ENCODE measurements at regions not wholly inside any gene's neighbourhood (a gene's known extent, or its start where the extent isn't known, plus 50 kb on each side); places are given as distances from the start of the nearest gene placed in this dataset.

DNA sequence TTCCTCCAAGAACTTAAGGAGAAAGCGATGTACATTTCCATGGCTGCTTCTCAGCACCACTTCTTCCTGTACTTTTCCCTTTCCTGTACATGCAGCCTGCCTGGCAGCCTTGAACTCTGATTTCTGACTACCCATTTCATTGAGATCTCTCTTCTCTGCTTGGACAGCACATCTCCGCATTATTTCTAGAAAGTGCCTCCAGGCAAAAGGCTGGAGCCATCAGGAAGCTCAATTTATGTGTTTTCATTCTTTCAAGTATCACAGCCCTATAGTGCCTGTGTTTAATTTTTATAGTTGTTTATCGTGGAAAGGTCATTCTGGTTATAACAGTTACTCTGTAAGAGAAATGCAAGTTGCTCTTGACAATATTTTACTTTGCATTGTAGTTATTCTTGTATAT, 688.0 kb upstream of the ANKRD30A start:
- no peaks in the 10 kb centered on the region for H3K27me3 ChIP-seq (ENCODE audit: control insufficient read depth in 2 of 2, insufficient read depth in 2 of 2, low read length in 2 of 2)
- DNase-seq (ENCODE audit: low read depth, low spot score) (peak; percentile 26), FAIRE-seq (no peak)
- H2AFZ ChIP-seq (ENCODE audit: low read depth, low read length) = no peak overlapping the region
- peaks cover 11% of the 10 kb centered on the region for H3K4me1 ChIP-seq (ENCODE audit: control insufficient read depth, extremely low read depth, insufficient read depth, low read length)
- no peaks in the 10 kb centered on the region for H3K36me3 ChIP-seq (ENCODE audit: control insufficient read depth in 2 of 2, extremely low read depth in 1 of 2, insufficient read depth in 2 of 2, low read length in 2 of 2)
- H3K4me2 ChIP-seq (ENCODE audit: insufficient read depth, low read length) = no peak overlapping the region
- no peak for TF ChIP-seq EZH2 (IDR thresholded peaks at IDR 0.05; ENCODE audit: borderline replicate concordance, low read depth, low read length, severe bottlenecking)
- TF ChIP-seq FOS (IDR thresholded peaks at IDR 0.05; ENCODE audit: borderline replicate concordance, insufficient read depth, low read length) = no peak
- TF ChIP-seq MYC (IDR thresholded peaks at IDR 0.05; ENCODE audit: low read depth, low read length) = no peak
- TF ChIP-seq, protein P1, sequence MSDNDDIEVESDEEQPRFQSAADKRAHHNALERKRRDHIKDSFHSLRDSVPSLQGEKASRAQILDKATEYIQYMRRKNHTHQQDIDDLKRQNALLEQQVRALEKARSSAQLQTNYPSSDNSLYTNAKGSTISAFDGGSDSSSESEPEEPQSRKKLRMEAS (IDR thresholded peaks at IDR 0.05; ENCODE audit: insufficient read depth, insufficient read length) = no peak
- TF ChIP-seq, protein P2, sequence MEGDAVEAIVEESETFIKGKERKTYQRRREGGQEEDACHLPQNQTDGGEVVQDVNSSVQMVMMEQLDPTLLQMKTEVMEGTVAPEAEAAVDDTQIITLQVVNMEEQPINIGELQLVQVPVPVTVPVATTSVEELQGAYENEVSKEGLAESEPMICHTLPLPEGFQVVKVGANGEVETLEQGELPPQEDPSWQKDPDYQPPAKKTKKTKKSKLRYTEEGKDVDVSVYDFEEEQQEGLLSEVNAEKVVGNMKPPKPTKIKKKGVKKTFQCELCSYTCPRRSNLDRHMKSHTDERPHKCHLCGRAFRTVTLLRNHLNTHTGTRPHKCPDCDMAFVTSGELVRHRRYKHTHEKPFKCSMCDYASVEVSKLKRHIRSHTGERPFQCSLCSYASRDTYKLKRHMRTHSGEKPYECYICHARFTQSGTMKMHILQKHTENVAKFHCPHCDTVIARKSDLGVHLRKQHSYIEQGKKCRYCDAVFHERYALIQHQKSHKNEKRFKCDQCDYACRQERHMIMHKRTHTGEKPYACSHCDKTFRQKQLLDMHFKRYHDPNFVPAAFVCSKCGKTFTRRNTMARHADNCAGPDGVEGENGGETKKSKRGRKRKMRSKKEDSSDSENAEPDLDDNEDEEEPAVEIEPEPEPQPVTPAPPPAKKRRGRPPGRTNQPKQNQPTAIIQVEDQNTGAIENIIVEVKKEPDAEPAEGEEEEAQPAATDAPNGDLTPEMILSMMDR (IDR thresholded peaks at IDR 0.05; ENCODE audit: extremely low read depth in 1 of 2, insufficient read depth in 1 of 2, low read depth in 1 of 2, low read length in 2 of 2) = no peak
- TF ChIP-seq GATA2 (IDR thresholded peaks at IDR 0.05; ENCODE audit: insufficient read depth, insufficient read length, low read depth, low read length) = no peak
- dilution Hi-C loops (cut with MboI; ENCODE audit: extremely low pct_ligation_motif_present, low sequenced_read_pairs) = no loop called here
- no peaks in the 10 kb centered on the region for H3K9me1 ChIP-seq (replicated peaks; ENCODE audit: control insufficient read depth, extremely low read depth, insufficient read depth, low read length)
- no peaks in the 10 kb centered on the region for H4K20me1 ChIP-seq (replicated peaks; ENCODE audit: control insufficient read depth, extremely low read depth, insufficient read depth, low read length)
- intact Hi-C loops (cut with micrococcal nuclease) = no loop called here
- H3K9ac ChIP-seq (replicated peaks; ENCODE audit: extremely low read depth, insufficient read depth, low read length) = no peak overlapping the region
- H3K4me3 ChIP-seq (replicated peaks in 1 of 3; ENCODE audit: insufficient read depth in 1 of 3, low read depth in 1 of 3, low read length in 3 of 3) = no peak overlapping the region
- ChIA-PET POLR2A (no interaction called here), CTCF (no interaction called here)
- H3K9me3 ChIP-seq (replicated peaks; ENCODE audit: control insufficient read depth, insufficient read depth, low read length) = no peaks in the 10 kb centered on the region
- no peaks in the 10 kb centered on the region for H3K79me2 ChIP-seq (ENCODE audit: control insufficient read depth, insufficient read depth, low read length)
- H3K27ac ChIP-seq (ENCODE audit: insufficient read depth, low read depth, low read length) = no peak overlapping the region
- BruUV-seq (replicated peaks) = no TSS peak

DNA sequence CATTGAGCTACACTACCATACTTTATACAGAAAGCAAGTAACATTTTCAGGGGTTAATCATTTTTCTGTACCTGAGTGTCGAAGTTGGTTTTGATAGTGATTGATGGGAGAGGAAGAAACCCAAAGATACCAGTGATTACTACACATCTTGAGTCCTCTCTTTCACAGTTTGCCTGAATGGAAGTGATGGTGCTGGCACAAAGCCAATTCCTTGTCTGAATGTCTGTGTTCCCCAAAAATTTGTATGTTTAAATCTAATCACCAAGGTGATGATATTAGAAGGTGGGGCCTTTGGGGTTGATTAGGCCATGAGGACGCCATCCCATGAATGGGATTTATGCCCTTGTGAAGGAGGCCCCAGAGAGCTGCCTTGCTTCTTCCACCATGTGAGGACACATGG, 696.9 kb upstream of the ANKRD30A start:
- Histone ChIP-seq H3K4me2 (ENCODE audit: insufficient read depth, low read length) (no peak overlapping the region), H3K79me2 (ENCODE audit: control insufficient read depth, insufficient read depth, low read length) (no peaks in the 10 kb centered on the region), H3K9ac (replicated peaks; ENCODE audit: extremely low read depth, insufficient read depth, low read length) (no peak overlapping the region), H3K4me1 (ENCODE audit: control insufficient read depth, extremely low read depth, insufficient read depth, low read length) (no peaks in the 10 kb centered on the region), H3K27me3 (ENCODE audit: control insufficient read depth in 2 of 2, insufficient read depth in 2 of 2, low read length in 2 of 2) (no peaks in the 10 kb centered on the region), H3K9me3 (replicated peaks; ENCODE audit: control insufficient read depth, insufficient read depth, low read length) (no peaks in the 10 kb centered on the region), H3K27ac (ENCODE audit: insufficient read depth, low read depth, low read length) (no peak overlapping the region), H2AFZ (ENCODE audit: low read depth, low read length) (no peak overlapping the region), H3K4me3 (replicated peaks in 1 of 3; ENCODE audit: insufficient read depth in 1 of 3, low read depth in 1 of 3, low read length in 3 of 3) (no peak overlapping the region), H4K20me1 (replicated peaks; ENCODE audit: control insufficient read depth, extremely low read depth, insufficient read depth, low read length) (no peaks in the 10 kb centered on the region), H3K9me1 (replicated peaks; ENCODE audit: control insufficient read depth, extremely low read depth, insufficient read depth, low read length) (no peaks in the 10 kb centered on the region), H3K36me3 (ENCODE audit: control insufficient read depth in 2 of 2, extremely low read depth in 1 of 2, insufficient read depth in 2 of 2, low read length in 2 of 2) (no peaks in the 10 kb centered on the region)
- ChIA-PET POLR2A (no interaction called here), CTCF (no interaction called here)
- TF ChIP-seq EZH2 (IDR thresholded peaks at IDR 0.05; ENCODE audit: borderline replicate concordance, low read depth, low read length, severe bottlenecking) (no peak), POLR2A (IDR thresholded peaks at IDR 0.05; ENCODE audit: low read depth, low read length) (no peak), MYC (IDR thresholded peaks at IDR 0.05; ENCODE audit: low read depth, low read length) (no peak), FOS (IDR thresholded peaks at IDR 0.05; ENCODE audit: borderline replicate concordance, insufficient read depth, low read length) (no peak)
- dilution Hi-C loops (cut with MboI; ENCODE audit: extremely low pct_ligation_motif_present, low sequenced_read_pairs) = no loop called here
- FAIRE-seq (no peak), DNase-seq (ENCODE audit: low read depth, low spot score) (no peak)
- intact Hi-C loops (cut with micrococcal nuclease) = no loop called here
- no TSS peak for BruUV-seq (replicated peaks)

All from endothelial cell of umbilical vein (primary cell).